ENCODE measurements at regions not wholly inside any gene's neighbourhood (a gene's known extent, or its start where the extent isn't known, plus 50 kb on each side); places are given as distances from the start of the nearest gene placed in this dataset.

- TF ChIP-seq, protein P1, sequence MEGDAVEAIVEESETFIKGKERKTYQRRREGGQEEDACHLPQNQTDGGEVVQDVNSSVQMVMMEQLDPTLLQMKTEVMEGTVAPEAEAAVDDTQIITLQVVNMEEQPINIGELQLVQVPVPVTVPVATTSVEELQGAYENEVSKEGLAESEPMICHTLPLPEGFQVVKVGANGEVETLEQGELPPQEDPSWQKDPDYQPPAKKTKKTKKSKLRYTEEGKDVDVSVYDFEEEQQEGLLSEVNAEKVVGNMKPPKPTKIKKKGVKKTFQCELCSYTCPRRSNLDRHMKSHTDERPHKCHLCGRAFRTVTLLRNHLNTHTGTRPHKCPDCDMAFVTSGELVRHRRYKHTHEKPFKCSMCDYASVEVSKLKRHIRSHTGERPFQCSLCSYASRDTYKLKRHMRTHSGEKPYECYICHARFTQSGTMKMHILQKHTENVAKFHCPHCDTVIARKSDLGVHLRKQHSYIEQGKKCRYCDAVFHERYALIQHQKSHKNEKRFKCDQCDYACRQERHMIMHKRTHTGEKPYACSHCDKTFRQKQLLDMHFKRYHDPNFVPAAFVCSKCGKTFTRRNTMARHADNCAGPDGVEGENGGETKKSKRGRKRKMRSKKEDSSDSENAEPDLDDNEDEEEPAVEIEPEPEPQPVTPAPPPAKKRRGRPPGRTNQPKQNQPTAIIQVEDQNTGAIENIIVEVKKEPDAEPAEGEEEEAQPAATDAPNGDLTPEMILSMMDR (IDR thresholded peaks at IDR 0.05), result no peak
- ATAC-seq (ENCODE audit: low FRiP score) (no peak), DNase-seq (ENCODE audit: low spot score) (no peak)
Observed at GRCh38 chr11:86741839-86742805, 58.2 kb upstream of the PRSS23 start.

DNA sequence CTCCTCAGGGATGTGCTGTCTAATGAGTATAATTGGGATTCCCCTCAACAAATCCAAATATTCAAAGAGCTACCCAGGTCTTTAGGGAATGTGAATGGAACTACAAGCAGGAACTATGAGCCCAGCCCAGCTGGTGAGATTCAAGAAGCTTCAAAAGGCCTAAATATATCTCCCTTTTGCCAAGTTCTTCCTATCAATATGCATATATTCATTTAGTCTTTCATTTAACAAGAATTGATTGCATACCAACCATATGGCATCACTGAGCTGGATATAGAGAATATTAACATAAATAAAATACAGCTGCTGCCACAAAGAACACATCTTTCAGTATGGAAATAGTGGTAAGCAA, 58.9 kb upstream of the PRSS23 start:
- ATAC-seq (ENCODE audit: low FRiP score), result no peak
- DNase-seq (ENCODE audit: low spot score), result no peak
- TF ChIP-seq, protein P1 (IDR thresholded peaks at IDR 0.05), result no peak

- TF ChIP-seq, protein P1 (IDR thresholded peaks at IDR 0.05), result no peak
- no peak for DNase-seq (ENCODE audit: low spot score)
- peak; percentile 91 for ATAC-seq (ENCODE audit: low FRiP score)
Observed at GRCh38 chr11:86740628-86741483, 59.5 kb upstream of the PRSS23 start.

- TF ChIP-seq, protein P1 (IDR thresholded peaks at IDR 0.05), result no peak
- no peak for ATAC-seq (ENCODE audit: low FRiP score)
- DNase-seq (ENCODE audit: low spot score), result no peak
Observed at GRCh38 chr11:86738568-86738967, 61.8 kb upstream of the PRSS23 start.

DNA sequence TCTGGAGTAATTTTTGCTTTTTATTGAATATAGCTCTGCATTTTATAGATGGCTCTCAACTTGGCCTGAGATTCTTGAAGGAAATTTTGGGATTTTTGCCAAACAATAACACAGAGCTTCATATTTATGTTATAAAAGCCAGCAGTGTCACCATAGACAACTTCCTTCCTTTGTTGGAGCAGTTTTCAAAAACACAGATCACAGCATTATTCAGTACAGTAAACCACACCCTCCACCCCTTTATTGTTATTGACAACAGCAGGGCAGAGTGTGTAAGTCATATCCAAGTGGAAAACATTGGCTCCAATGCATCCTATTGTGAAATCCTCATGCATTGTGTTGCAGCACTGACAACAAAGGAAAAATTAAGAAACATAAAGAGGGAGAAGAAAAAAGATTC, 62.6 kb upstream of the PRSS23 start:
- DNase-seq (ENCODE audit: low spot score), result no peak
- TF ChIP-seq, protein P1 (IDR thresholded peaks at IDR 0.05), result no peak
- ATAC-seq (ENCODE audit: low FRiP score), result no peak

- no peak for ATAC-seq (ENCODE audit: low FRiP score)
Observed at GRCh38 chr11:86737230-86737629, 63.1 kb upstream of the PRSS23 start.

More at GRCh38 chr11:86737230-86737629, 63.1 kb upstream of the PRSS23 start:
- TF ChIP-seq, protein P1 (IDR thresholded peaks at IDR 0.05), result no peak
- DNase-seq (ENCODE audit: low spot score), result no peak
